ENCODE measurements at regions not wholly inside any gene's neighbourhood (a gene's known extent, or its start where the extent isn't known, plus 50 kb on each side); places are given as distances from the start of the nearest gene placed in this dataset.

DNA sequence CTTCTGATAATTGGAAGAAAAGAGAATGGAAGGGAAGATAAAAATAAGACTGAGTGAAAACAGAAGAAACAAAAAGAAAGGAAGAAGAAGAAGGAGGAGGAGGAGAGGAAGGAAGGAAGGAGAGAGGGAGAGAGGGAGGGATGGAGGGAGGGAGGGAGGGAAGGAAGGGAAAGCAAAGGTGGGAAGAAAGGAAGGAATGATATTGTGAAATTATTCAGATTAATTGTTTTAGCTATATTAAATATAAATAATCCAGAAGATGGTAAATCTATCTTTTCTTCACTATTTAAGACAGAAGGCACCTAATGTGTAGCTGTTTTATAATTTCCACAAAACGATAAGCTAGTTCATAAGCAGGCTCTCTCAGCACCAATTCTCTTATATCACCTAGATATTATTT lies 191.3 kb upstream of the LRRC7 start:
- no peak for FAIRE-seq

DNA sequence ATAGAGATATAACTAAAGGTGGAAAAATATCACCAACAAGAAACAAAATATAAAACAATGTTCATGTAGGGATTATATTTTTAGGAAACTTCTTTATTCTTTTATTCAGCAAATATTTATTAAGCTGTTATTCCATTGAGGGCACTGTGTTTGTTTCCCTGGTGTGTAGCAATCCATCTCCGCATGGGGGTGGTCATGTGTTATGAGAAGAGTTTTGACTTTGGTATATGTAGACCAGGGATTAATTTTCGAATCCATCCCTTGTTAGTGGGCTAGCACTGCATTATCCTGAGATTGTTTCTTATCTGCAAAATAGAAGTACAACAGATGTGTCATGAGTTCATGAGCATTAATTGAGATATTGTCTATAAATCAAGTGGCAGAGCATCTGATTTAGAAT lies 190.2 kb upstream of the LRRC7 start:
- no peak for FAIRE-seq

DNA sequence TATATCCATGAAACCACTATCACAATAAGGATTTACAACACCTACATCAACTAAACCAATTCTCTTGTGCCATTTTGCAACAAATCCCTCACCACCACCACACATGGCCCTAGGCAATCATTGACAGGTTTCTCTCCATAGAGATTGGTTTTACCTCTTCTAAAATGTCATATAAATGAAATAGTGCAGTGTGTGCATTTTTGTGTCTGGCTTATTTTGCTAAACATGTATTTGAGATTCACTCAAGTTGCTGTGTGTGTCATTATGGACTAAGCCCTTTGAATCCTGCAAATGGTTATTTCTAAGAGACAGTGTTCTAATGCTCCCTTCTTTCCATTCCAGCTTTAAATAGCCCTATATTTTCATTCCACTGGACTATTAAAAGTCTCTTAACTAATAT lies 179.7 kb upstream of the LRRC7 start:
- no peak for FAIRE-seq

DNA sequence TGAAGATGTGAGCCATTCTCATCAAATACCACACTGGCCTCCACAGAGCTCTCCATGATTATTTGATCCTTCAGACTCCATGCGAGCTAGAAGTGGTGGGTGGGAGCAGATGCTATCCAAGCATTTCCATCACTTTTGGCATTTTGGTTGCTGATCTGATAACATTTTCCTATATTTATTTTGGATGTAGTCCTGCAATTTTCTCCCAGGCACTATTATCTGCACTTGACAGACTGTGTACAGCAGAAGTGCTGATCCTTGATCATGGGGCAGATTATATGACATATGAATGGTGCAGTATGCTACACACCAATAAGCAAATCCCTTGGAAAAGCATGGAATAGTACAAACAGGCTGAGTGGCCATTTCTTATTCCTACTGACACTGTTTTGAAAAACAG lies 167.6 kb upstream of the LRRC7 start:
- FAIRE-seq = no peak

DNA sequence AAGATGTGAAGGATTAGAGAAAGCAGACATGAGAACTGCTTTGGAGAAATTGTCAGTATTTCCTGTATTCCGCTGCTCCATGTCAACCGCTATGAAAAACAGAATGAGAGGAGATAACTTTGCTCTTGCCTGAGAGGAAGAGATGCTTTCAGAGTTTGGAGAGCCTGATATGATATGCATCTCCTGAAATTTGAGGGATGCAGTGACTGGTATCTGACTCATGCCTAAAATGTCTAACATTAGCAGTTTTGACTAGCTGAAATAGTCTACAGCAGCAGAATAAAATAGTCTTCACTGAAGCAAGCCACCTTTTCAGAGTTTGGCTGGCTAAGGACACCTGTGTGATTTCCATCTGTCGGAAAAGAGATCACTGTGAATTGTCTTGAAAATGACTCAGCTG lies 165.8 kb upstream of the LRRC7 start:
- no peak for FAIRE-seq

DNA sequence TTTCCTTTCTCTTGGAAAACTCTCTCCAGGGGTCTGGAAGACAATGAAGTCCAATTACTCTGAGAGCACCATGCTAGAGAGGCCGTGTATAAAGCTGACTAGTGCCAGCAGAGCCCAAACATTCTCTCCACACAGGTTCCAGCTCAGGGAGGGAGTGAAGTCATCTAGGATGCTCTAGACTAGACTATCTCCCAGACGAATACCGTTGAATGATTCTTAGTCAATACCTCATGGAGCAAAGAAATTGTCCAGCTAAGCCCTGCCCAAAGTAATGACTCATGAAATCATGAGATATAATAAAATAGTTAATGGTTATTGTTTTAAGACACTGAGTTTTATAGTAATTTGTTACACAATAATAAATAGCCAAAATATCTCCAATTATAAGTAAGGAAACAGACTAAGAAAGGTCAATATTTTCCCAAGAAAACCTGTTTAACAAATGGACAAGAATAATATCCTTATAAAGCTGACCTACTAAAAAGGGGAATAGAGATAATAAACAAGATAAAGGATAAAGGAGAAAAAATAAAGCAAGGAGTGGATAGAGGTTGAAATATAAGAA lies 163.9 kb upstream of the LRRC7 start:
- FAIRE-seq = no peak

DNA sequence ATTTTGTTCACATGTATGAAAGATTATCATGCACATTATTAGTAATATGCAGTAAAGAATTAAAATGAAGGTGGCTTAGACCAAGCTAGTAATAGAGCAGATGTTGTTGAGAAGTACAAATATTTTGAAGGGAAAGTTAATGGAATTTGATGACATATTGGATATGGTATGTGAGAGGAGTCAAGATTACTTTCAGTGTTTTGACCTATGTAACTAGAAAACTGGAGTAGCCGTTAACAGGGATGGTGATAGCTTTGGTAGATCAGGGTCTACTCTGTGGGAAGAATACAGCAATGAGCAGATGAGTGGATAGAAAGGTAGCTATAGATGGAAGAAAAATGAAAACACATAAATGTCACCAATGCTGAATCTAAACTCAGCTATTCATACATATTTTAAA lies 163.2 kb upstream of the LRRC7 start:
- no peak for FAIRE-seq

DNA sequence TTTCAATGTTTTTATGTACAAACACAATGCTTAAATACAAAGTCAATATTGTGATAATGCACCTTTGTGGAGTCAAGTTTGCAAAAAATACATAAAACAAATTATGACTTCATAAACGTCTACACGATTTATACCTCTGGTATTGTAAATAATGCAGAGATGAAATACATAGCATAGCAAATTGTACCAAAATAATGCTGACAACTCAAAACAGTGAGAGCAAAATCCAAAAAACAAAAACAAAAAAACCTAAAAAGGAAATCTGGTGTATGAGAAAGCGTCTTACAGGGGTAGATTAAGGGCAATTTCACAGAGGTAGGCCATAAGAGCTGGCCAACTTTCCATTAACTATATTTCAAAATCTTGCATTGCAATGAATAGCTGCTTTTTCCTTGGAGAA lies 161.5 kb upstream of the LRRC7 start:
- FAIRE-seq = no peak

DNA sequence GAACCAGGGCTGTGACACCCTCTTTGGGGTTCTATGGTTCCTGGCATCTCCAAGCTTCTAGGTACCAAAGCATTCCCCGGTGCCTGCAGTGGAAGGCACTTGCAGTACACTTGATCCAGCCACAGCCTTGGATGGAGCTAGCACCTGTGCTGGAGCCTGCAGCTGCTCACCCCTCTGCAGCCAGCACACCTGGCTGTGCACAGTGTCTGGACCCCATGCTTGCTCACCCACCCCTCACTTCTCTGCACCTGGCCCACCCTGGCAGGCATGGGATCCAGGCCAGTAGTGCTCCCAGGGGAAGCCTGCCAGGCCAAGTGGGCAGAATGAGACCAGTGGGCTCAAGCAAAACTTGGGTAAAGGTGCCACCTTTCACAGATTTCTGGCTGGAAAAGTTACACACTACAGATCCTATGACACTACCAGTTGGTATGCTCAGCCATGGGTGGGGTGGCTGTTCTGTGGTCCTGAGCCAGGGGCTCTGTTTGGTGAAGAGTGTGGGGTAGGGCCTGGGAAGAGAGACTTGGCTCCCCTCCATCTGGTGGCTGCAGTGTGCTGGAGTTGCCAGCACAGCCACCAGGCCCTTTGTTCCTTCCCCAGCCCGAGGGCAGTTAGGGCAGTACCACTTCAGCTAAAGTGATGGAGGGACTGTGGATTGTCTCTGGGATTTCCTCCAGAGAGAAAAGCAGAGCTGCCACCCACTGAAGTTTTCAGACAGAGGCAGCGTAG lies 157.8 kb upstream of the LRRC7 start:
- FAIRE-seq = no peak

DNA sequence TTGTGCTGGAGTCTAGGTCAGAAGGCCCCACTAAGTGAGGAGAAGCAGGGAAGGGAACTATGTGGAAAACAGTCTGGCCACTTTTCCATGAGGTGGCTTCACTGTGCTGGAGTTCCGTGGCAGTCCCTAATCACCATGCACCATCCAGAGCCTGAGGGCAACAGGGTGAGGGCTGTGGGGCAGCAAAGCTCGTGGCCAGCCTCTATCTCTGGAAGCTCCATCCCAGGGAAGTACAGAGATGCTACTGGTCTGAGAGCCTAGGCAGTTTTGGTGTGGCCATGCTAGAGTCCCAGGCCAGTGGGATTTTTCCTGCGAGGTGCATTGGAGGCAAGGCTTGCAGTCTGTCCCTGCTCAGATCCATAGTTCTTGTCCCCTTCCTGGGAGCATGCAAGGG lies 157.3 kb upstream of the LRRC7 start:
- no peak for FAIRE-seq

DNA sequence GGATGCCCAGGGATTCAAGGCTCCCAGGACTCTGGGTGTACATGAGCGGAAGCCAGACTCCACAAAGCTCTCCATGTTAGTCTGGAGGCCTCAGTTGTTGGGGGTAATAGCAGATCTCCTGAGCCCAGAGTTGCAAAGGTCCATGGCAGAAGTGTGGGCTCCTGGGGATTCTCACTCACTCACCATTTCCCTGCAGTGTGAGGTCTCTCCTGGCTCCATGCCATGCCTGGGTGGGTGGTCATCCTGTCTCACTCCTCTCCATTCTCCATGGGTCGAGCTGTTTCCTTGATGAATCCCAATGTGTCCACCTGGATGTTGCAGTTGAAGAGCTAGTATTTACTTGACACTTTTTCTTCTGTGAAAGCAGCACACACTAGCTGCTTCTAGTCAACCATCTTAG lies 156.8 kb upstream of the LRRC7 start:
- no peak for FAIRE-seq

DNA sequence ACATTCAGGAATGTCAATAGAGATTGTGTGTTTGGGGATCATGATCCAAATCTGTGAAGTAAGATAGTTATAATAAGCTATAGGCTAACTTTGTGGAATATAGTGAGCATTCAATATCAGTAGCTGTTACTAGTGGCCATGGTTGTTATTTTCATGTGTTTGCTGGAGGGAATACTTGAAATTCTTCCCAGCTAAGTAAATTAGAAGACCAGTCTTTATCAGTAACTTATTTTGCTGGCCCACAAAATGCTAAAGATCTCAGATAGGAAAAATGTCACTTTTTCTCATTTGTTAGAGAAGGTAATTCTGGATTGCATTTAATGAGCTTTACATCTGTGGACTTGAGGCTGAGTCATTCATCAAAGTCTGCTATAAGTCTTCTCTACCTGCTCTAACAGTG lies 156.1 kb upstream of the LRRC7 start:
- no peak for FAIRE-seq

DNA sequence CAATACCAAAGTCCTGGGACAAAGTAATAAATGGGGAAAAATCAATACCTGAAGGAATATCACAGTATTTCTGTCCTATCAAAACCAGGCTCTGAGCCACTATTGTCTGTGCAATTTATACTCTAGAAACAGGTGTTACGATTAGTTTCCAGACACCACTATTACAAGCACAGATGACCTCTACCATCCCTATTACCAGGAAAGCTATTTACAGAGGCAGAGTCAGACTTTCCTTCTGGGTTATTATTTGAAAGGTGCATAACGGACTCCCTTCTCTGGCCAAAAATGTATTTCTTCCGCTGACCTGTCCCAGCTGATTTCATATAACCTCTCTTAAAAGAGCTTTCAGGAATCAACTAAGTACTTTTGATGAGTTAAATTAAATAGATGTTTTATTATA lies 154.6 kb upstream of the LRRC7 start:
- no peak for FAIRE-seq

DNA sequence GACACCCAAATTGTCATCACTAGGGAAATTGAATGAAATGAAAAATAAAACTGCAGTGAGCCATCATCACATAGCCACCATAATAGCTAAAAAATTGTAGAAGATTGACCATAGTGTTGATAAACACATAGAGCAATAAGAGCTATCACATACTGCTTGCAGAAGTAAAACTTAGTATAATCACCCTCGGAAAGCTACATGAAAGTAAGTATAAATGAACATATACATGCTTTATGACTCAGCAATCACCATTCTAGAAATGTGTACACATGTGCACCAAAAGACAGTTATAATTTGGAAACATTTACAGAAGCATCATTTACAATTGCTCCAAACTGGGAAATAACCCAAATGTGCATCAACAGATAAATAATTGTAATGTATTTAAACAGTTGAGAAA lies 153.1 kb upstream of the LRRC7 start:
- FAIRE-seq = no peak

DNA sequence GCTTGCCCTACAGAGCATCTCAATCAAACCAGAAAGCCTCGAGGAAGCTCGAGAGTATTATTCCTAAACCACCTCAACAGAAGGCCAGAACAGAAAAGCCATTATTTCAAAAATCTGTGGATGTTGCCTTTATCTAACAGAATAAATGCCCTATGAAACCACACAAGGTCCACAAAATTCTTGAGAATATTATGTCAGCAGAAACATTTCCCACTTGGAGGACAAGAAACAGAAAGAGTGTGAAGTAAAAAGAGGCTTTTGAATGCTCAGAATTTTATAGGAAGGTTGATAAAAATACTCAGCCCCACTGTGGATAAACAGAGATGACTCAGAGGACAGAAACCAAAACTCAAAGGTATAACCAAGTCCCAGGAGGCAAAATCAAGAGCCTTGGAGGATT lies 146.4 kb upstream of the LRRC7 start:
- FAIRE-seq = no peak

DNA sequence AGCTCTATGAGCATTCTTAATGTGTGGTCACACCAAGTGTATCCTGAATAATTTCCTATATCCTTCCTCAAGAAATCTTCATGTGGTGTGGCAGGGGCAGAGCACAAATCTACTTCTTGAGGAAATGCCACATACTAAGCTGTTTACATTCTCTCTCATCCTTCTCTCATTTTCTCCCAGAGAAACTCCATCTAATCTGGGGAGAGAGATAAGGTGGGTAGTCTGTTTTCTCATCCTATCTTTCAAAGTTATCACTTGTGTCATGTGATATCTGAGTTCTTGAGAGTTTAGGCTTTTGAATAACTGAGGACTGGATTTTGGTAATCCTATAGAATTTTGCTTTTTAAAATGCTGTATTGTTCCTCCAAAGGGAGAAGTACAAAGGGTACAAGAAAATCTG lies 141.9 kb upstream of the LRRC7 start:
- no peak for FAIRE-seq

DNA sequence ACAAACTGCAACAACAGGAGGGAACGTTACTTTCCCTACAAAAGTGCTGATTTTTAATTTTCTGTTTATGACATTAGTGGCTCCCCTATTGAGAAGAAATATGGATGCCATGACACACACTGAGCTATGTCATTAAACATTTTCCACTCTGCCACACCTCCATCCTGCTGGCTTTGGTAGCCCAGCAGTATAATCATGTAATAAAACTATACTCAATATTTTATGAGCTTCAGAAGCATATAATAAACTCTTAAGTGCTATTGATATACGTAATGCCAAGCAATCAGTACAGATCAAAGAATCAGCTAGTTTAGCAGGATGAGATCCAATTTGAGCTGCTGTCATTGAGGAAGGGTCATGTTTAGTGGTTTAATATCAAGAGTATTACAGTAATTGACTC lies 141.3 kb upstream of the LRRC7 start:
- FAIRE-seq = no peak

DNA sequence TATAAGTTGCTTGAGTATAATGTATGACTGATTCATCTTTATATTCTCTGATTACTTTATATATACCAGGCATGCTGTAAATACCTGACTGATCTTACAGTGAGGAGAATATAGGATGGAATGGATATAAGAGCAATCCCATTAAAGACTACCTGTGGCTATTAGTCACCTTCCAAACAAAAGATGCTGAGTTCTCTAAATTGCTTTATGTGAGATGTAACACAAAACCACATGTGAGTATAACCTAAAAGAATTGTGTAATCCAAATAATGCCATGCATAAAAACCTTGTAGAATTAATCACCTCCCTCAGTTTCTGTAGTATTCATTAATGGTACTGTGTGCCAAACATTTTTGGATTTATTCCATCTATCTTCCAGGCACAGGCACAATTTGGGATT lies 134.6 kb upstream of the LRRC7 start:
- FAIRE-seq = no peak

DNA sequence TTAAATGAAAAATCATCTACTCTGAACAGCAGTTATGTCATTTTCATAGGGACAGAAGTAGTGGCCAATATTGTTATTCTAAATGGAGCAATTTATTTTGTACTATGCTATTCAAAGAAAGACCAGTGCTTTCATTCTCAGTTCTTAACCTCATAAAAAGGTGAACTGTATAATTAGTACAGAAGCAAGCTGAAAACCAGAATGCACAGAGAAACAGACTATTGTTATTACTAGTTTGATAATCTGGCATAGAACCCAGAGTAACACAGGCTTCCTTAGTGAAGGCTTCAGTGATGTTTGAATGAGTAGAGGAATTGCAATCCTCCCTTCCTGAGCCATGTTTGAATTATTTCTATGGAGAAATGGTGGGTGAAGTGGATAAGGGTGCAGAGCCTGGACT lies 131.6 kb upstream of the LRRC7 start:
- FAIRE-seq = no peak

DNA sequence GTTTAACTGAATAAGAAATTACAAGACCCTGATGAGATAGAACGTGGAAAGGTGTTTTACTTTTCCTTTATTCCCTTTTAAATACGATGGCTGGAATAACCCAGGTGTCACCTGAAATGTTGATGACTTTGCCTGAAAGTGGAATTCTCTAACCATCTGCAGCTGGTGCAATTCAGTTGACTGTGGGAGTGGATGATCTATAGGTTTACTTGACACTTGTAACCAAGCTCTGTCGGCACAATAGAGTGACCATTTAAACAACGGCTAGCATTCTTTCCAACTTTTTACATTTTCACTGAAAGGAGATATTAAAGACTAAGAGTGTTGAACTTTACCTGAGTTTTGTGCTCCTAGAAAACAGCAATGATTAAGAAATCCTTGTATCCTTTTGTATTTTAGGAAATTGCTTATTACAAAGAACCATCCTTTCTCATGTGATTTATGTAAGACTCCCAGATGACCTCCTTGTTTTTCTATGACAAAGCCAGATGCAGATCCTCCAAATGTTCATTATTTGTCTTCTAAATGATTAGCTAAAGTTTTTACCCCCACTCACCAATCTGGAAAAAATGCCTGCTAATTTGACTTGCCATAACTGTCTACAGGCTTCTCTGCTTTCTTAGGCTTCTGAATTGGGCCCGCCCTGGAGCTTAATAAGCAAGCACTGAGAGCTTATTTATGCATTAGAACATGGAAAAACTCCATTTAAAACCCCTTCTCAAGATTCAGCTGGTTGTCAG lies 129.5 kb upstream of the LRRC7 start:
- no peak for FAIRE-seq

DNA sequence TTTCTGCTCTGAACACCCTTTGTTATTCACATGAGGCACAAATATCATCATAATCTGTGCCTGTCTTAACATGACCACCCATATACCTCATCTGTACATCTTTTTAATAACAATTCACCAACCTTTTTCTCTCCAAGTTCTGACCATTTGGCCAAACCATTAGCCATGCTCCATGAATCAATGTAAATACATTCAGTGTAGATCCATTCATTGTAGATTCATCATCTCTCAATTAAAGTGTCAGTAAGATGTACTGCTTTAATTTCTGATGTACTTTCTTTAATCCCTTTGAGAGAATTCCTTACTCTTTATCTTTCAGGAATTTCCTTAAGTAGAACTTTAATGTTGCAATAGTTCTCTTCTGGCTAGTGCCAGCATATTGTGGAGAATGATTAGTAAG lies 126.2 kb upstream of the LRRC7 start:
- FAIRE-seq = no peak

DNA sequence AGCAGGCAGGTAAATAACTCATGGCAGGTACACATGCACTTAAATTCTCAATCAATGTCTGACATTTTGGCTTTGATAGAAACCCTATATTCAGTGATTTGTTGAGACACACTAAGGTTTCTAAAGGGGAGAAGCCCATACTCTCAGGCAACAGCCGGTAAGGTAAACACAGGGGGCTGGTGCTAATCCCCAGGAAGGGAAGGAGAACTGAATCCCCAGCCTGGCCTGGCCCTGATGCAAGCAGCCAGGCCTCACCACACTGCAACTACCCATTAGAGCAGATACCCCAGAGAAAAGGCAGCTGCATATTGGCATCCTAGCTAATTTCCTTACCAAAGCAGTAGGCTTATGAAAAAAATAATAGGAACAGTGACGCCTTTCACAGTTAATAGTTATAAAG lies 116.5 kb upstream of the LRRC7 start:
- FAIRE-seq = no peak

DNA sequence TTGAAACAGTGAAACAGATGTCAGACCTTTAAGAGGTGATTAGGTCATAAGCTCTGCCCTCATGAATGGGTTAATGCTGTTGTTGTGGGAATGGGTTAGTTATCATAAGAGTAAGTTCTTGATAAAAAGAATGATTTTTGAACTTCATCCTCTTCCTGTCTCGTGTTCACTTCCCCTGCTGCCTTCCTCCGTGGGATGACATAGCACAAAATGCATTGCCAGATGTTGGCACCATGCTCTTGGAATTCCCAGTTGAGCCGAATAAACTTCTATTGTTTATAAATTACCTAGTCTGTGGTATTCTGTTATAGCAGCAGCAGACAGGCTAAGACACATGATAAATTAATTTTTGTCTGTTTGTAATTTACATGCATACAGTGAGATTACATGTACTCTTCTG lies 112.0 kb upstream of the LRRC7 start:
- no peak for FAIRE-seq

DNA sequence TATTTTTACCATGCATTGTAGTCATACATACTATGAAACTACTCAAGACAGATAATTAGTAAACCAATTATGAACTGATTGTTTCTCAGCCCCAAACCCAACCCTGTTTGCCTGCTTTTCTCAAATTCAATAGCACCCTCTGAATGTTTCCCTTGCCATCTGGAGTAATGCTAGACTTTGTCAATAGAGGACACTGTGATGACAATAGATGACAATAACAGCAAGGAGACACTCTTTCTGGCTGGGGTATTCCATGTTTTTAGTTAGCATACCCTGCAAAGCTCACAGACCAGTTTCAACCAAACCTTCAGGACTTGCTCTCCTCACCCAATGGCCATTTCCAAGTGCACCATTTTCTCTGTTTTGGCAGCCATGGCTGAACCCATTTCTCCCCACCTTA lies 108.5 kb upstream of the LRRC7 start:
- no peak for FAIRE-seq

DNA sequence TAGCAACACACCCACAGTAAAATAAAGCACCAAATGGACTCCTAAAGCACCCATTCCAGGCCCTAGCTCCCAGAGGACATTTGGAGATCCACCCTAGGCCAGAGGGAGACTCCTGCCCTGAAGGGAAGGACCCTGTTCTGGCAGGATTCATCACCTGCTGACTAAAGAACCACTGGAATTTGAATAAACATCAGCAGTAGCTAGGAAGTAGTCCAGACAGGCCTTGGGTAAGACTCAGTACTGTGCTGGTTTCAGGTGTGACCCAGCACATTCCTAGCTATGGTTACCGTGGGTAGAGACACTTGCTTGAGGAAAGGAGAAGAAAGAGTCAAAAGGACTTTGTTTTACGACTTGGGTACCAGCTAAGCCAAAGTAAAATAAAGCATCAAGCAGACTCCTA lies 92.7 kb upstream of the LRRC7 start:
- no peak for FAIRE-seq
